NCI-H526 (cell line): ENCODE measurements at regions not wholly inside any gene's neighbourhood (a gene's known extent, or its start where the extent isn't known, plus 50 kb on each side); places are given as distances from the start of the nearest gene placed in this dataset.
"Not testable (repeated sequence)": the region's sequence is repeated elsewhere in the genome, so short reads cannot be mapped to it uniquely, and the experiment has no call there.

Source experiments
- DNase-seq, 2 experiments: peaks; one replicate each; lab custom pipeline; 2025; lab: John Stamatoyannopoulos, UW

GRCh38 chr3:151596940-151597339 is 136.1 kb upstream of the IGSF10 start:
- DNase-seq = no peak

GRCh38 chr3:151593928-151594327 is 133.1 kb upstream of the IGSF10 start:
- DNase-seq = no peak

GRCh38 chr3:151592287-151592686 is 131.4 kb upstream of the IGSF10 start:
- DNase-seq = peak in 1 of 2 experiments; percentile 19

GRCh38 chr3:151591441-151591840 is 130.6 kb upstream of the IGSF10 start:
- DNase-seq = no peak

GRCh38 chr3:151589311-151589710 is 128.4 kb upstream of the IGSF10 start:
- no peak for DNase-seq

GRCh38 chr3:151587659-151588058 is 126.8 kb upstream of the IGSF10 start:
- not testable (repeated sequence) for DNase-seq

- no peak for DNase-seq
Observed at GRCh38 chr3:151584566-151584965, 123.7 kb upstream of the IGSF10 start.

- no peak for DNase-seq
Observed at GRCh38 chr3:151581035-151581434, 120.2 kb upstream of the IGSF10 start.

- no peak for DNase-seq
Observed at GRCh38 chr3:151580591-151580990, 119.7 kb upstream of the IGSF10 start.

GRCh38 chr3:151579571-151580270 is 118.9 kb upstream of the IGSF10 start:
- DNase-seq = no peak

GRCh38 chr3:151578495-151578894 is 117.6 kb upstream of the IGSF10 start:
- DNase-seq = no peak

- no peak for DNase-seq
Observed at GRCh38 chr3:151576511-151577137, 115.8 kb upstream of the IGSF10 start.

- DNase-seq = no peak
Observed at GRCh38 chr3:151568184-151568583, 107.3 kb upstream of the IGSF10 start.

- no peak for DNase-seq
Observed at GRCh38 chr3:151567477-151567876, 106.6 kb upstream of the IGSF10 start.

- DNase-seq = no peak
Observed at GRCh38 chr3:151564261-151564660, 103.4 kb upstream of the IGSF10 start.

GRCh38 chr3:151563305-151563704 is 102.4 kb upstream of the IGSF10 start:
- DNase-seq = no peak

GRCh38 chr3:151562891-151563290 is 102.0 kb upstream of the IGSF10 start:
- DNase-seq = no peak

GRCh38 chr3:151561878-151562277 is 101.0 kb upstream of the IGSF10 start:
- no peak for DNase-seq

- DNase-seq = no peak
Observed at GRCh38 chr3:151560738-151561137, 99.9 kb upstream of the IGSF10 start.

GRCh38 chr3:151559736-151560135 is 98.9 kb upstream of the IGSF10 start:
- DNase-seq = no peak

- no peak for DNase-seq
Observed at GRCh38 chr3:151558661-151559060, 97.8 kb upstream of the IGSF10 start.

- DNase-seq = no peak
Observed at GRCh38 chr3:151557068-151557840, 96.4 kb upstream of the IGSF10 start.

- no peak for DNase-seq
Observed at GRCh38 chr3:151556596-151556995, 95.7 kb upstream of the IGSF10 start.
